ENCODE measurements at regions not wholly inside any gene's neighbourhood (a gene's known extent, or its start where the extent isn't known, plus 50 kb on each side); places are given as distances from the start of the nearest gene placed in this dataset.
A peak's percentile ranks its signal among the peaks of the same experiment; 100 is the strongest.

DNA sequence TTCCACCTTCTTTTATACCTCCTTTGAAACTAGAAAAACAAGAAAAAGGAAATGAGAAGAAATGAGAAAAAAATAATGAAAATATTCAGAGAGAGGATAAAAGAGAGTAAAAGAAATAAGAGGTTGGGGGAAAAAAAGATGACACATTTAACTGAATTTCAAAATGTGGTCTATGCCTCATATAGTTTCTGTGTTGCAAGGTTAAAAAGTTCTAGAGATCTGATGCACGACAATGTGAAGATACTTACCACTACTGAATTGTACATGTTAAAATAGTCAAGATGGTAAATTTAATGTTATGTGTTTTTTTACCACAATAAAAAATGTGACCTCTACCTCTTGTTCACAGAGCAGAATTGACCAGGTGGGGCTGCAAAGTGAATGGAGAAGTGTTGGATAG lies 314.8 kb upstream of the OR4E1 start:
- no peak for DNase-seq (ENCODE audit: low read depth in 2 of 2)

DNA sequence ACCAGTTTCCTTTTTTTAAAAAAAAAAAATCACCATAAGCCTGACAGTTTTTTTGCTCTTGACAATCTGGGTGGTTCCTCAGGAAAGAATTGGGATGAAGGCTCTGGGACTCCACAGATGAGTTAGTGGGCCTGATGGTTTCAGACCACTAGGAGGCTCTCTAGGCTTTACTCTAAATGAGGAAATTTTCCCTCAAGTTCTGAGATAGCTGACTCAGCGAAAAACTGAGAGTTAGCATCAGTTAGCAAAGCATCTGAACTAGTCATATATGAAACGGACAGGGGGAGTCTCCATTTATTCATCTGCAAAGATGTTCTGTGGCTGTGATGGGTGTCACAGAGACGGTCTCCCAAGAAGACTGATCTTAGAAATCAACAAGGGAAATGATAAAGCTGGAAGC lies 314.3 kb upstream of the OR4E1 start:
- no peak for DNase-seq (ENCODE audit: low read depth in 2 of 2)

GRCh38 chr14:21985081-21985480 lies 311.5 kb upstream of the OR4E1 start:
- DNase-seq (ENCODE audit: low read depth in 2 of 2), result no peak

GRCh38 chr14:21978999-21979314 lies 305.3 kb upstream of the OR4E1 start:
- no peak for DNase-seq (ENCODE audit: low read depth in 2 of 2)

DNA sequence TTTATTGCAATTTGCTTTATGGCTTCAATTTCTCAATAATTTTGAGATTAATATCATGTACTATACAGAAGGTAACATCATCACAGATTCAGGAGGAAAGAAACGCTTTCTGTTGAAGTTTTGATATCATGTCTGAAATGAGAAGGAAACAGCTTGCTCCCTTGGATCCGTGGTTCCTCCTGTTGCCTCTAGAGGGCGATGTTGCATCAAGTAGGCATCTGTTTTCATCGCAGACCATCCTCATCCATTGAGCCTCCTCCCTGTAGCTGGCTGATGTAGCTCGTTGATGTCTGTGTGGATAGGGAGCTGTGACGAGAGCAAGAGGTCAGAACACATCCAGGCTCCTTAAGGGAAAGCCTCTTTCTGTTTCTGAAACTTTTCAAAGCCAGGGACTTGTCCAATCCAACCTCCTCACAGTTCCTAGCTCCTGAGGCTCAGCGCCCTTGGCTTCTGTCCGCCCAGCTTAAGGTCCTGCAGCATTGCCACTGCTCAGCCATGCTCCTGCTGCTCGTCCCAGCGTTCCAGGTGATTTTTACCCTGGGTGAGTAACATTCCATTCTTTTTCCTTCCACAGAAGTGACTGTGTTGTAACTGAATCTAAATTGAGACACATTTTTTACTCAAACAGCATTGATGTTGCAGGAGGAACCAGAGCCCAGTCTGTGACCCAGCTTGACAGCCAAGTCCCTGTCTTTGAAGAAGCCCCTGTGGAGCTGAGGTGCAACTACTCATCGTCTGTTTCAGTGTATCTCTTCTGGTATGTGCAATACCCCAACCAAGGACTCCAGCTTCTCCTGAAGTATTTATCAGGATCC lies 304.8 kb upstream of the OR4E1 start:
- peak in 1 of 2 donors; percentile 29 for DNase-seq (ENCODE audit: low read depth in 2 of 2)

- no peak for DNase-seq (ENCODE audit: low read depth in 2 of 2)
Observed at GRCh38 chr14:21974741-21975140, 301.1 kb upstream of the OR4E1 start.

GRCh38 chr14:21965042-21965441 lies 291.4 kb upstream of the OR4E1 start:
- no peak for DNase-seq (ENCODE audit: low read depth in 2 of 2)

DNA sequence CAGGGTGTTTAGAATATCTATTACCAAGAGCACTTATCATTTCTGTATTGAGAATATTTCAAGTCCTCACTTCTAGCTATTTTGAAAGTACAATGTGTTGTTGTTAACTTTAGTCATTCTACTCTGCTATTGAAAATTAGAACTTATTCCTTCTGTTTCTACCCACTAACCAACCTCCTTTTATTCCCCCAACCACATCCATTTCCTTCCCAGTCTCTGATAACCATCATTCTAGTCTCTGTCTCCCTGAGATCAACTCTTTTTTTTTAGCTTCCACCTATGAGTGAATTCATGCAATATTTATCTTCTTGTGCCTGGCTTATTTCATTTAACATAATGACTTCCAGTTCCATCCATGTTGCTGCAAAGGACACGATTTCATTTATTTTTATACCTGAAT lies 290.6 kb upstream of the OR4E1 start:
- no peak for DNase-seq (ENCODE audit: low read depth in 2 of 2)

DNA sequence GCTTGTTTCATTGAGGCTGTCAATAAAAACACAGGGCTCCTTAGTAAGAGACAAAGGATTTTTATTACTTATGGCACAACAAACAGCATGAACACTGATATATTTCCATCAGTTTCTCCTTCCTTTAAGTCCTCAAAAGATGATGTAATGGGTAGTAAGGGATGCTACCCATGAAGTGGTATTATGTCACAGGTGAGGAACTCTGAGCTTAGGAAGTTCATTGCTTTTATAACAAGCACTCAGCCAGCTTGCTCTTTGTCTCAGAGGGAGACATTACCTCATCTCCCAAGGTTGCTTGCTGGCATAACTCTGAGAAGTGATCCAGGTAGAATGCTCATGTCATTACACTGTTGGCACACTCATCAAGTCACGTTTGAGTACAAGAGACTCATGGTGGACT lies 287.0 kb upstream of the OR4E1 start:
- no peak for DNase-seq (ENCODE audit: low read depth in 2 of 2)

DNA sequence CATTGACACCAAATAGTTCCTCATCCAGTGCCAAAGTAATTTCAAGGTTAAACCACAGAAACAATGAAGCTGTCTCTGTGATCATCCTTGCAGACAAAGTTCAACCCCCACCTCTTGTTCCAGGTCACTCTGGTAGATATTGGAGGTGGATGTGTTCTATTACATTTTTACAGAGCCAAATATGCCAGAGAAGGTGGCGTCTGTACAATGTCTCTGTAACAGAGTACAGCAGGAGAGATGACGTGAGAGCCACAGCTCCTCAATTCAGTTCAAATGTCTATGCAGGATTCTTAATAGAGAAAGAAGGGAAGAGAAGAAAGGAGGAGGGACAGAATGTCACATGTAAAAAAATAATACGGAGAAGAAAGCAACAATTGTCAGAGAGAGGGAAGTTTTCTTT lies 268.3 kb upstream of the OR4E1 start:
- no peak for DNase-seq (ENCODE audit: low read depth in 2 of 2)

DNA sequence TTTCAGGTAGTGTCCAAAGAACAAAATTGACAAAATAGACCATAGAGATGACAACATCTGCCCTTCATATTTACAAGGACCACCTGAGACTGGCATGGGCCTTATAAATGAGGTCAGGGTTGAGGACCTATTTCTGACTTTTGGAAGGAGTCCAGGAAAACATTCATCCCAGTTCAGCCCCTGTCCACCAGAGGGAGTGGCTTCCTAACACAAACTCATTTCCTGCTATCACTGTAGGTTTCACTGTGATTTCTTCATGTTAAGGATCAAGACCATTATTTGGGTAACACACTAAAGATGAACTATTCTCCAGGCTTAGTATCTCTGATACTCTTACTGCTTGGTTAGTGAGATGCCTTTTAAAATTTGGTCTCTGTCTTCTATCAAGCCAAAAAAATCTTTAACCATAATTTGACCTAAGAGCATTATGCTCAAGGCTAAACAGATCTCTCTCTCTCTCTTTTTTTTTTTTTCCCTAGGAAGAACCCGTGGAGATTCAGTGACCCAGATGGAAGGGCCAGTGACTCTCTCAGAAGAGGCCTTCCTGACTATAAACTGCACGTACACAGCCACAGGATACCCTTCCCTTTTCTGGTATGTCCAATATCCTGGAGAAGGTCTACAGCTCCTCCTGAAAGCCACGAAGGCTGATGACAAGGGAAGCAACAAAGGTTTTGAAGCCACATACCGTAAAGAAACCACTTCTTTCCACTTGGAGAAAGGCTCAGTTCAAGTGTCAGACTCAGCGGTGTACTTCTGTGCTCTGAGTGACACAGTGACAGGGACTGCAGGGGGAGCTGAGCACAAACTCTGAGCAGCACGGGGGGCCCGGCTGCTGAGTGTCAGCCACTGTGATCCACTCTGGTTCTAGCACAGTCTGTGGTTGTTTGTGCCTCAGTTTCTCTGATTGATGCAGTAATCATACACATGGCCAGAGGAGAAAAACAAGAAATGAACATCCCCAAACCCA lies 267.6 kb upstream of the OR4E1 start:
- DNase-seq (ENCODE audit: low read depth in 2 of 2), result no peak

DNA sequence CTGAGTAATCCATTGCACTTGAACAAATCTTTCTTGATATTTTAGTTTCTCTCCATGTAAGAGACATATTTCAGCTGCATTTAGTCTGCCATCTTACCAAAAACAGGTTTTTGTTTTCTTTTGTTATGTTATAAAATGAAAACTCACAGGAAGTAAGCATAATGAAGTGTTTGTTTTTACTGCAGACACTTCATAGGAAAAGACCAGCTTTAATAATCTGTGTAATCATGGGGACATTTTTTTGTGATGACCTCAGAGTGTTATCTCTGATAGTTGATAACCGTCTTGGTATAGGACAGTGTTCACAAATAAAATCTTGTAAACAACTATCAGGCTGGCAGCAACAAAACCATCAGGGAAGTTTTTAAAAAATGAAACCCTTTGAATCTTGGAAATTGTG lies 266.2 kb upstream of the OR4E1 start:
- no peak for DNase-seq (ENCODE audit: low read depth in 2 of 2)

GRCh38 chr14:21937996-21938395 lies 264.4 kb upstream of the OR4E1 start:
- no peak for DNase-seq (ENCODE audit: low read depth in 2 of 2)

DNA sequence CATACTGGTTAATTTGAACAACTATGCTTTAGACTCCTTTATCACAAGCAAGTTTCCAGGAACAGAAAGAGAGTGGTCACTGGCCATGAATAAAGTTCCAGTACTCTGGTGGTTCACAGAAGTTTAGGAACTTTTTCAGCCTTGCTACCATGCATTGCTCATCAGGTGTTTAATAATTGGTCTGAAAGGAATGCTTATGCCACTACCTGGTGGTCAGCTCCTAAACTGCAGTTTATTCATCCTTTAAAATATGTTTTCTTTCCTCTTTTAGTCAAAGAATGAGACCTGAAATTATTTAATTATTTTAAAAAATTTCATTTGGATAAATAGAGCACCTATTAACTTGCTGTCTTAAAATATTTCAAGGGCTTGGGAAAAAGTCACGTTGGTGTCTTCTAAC lies 260.1 kb upstream of the OR4E1 start:
- DNase-seq (ENCODE audit: low read depth in 2 of 2), result no peak

GRCh38 chr14:21924479-21924878 lies 250.9 kb upstream of the OR4E1 start:
- DNase-seq (ENCODE audit: low read depth in 2 of 2), result peak in 1 of 2 donors; percentile 18

- DNase-seq (ENCODE audit: low read depth in 2 of 2), result no peak
Observed at GRCh38 chr14:21923820-21924219, 250.2 kb upstream of the OR4E1 start.

DNA sequence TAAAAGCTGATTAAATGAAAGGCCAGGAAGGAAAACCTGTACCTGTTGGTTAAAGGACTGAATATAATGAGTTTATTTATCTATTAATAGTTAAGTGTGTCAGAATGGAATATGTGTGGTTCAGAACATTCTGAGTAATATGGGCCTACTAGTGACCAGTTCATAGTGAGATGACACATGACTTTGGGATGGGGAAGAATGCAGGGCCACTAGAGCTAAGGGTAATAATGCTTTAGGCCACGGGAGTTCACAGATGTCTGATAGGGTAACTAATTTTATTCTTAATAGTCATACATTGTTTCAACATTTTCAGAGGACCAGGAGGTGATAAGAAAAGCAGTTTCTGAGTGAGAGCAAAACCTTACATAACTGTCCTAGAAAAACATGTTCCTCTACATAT lies 247.8 kb upstream of the OR4E1 start:
- no peak for DNase-seq (ENCODE audit: low read depth in 2 of 2)

GRCh38 chr14:21917699-21918436 lies 244.2 kb upstream of the OR4E1 start:
- no peak for DNase-seq (ENCODE audit: low read depth in 2 of 2)

DNA sequence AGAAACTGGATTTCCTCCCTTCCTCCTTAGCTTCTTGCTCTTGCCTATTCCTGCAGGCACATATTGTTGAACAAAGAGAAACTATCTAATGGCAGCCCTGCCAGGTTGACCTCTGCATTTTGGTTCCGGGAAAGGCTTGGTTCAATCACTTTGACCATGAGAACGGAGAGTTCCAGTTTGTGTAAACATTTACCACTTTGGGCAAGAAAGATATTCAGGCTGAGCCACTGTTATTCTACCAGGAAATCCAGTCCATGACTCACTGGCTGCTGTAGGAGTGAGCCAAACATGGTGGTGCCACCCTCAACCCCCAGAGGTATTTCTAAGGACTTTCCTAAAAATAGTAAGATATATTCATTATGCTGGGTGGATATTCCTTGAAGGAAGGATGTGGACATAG lies 242.2 kb upstream of the OR4E1 start:
- DNase-seq (ENCODE audit: low read depth in 2 of 2), result no peak

- DNase-seq (ENCODE audit: low read depth in 2 of 2), result peak; percentile 44 to 52
Observed at GRCh38 chr14:21913759-21914158, 240.1 kb upstream of the OR4E1 start.

DNA sequence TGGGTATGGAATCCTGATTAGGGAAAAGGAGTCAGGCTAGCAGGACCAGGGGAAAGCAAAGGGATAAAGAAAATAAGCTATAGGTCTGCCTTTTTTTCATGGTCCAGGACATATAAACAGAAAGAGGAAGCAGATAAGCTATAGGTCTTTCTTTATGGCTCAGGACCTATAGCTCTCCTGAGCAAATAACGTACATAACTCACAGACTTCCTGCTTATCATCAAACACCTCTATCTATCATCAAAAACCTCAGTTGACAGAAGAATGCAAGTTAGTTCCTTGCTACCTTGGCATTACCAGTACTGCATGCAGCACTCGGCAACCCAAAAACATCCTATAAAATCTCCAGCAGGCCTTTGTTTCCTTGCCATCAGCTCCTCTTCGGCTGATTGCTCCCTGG lies 238.7 kb upstream of the OR4E1 start:
- DNase-seq (ENCODE audit: low read depth in 2 of 2), result no peak

GRCh38 chr14:21911877-21912276 lies 238.3 kb upstream of the OR4E1 start:
- no peak for DNase-seq (ENCODE audit: low read depth in 2 of 2)

All from stimulated activated CD8-positive, alpha-beta memory T cell treated with anti-CD3 and anti-CD28 coated beads, Interleukin-2, amount 100 ng/mL, for 48 hours (primary cell).